ENCODE measurements at regions not wholly inside any gene's neighbourhood (a gene's known extent, or its start where the extent isn't known, plus 50 kb on each side); places are given as distances from the start of the nearest gene placed in this dataset.

DNA sequence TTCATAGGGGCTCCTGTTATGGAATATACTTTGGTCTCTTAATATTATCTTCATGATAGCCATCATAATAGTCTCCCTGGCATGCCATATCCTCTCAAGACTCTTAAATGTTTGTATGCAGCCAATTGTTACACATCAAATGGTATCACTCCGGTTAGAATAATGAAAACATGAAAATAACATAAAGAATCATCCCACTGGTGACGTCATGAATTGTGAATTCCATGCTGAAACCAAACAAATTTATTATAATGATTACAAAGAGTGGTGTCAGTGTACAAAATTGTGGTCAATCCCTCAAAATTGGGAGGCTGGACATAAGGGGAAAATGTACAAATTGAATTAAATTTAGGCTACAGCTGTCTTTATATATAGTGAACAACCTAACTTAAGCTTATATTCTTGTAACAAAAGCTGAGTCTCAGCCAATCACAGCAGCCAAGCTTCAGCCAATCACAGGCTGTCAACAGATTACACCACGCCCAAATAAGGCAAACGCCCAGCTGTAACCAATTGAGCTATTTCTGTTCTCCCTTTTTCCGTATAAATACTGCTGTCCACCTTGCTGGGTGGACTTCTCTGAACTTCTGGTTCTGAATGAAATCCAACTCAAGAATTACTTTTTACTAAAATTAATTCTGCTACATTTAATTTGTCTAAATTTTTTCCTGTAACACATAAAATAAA lies 156.1 kb downstream of the CHD9NB start:
- TF ChIP-seq TCF12 (IDR thresholded peaks at IDR 0.05; ENCODE audit: low read depth) (no peak), TAF1 (IDR thresholded peaks at IDR 0.05; ENCODE audit: low read depth) (no peak), MAX (IDR thresholded peaks at IDR 0.05) (no peak), RAD21 (IDR thresholded peaks at IDR 0.05; ENCODE audit: low read depth) (no peak), TEAD4 (IDR thresholded peaks at IDR 0.05) (no peak), CEBPB (IDR thresholded peaks at IDR 0.05) (no peak), REST (IDR thresholded peaks at IDR 0.05; ENCODE audit: low read depth) (no peak), EP300 (IDR thresholded peaks at IDR 0.05; ENCODE audit: borderline replicate concordance) (no peak), EGR1 (IDR thresholded peaks at IDR 0.05) (no peak), FOXM1 (IDR thresholded peaks at IDR 0.05; ENCODE audit: borderline replicate concordance, low read depth) (no peak), USF1 (IDR thresholded peaks at IDR 0.05) (no peak), YY1 (IDR thresholded peaks at IDR 0.05; ENCODE audit: low read depth) (no peak)

DNA sequence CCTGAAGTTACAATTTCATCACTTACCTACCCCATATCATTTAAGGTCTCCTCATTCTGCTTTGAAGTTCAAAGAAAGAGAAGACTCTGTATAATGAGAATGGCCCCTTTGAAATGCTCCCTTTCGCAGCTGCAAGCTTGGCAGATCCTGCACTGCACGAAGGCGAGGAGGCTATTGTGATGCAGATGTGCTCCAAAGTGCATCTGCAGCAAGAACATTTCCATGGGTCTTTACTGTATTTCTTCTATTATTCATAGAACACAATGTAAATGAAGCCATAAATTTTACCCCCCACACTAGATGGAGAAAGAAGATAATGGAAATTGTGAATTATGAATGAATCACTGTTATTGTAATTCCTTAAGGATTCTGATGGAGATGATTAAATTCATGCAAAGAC lies 178.7 kb downstream of the CHD9NB start:
- TF ChIP-seq REST (IDR thresholded peaks at IDR 0.05; ENCODE audit: low read depth) (no peak), MAX (IDR thresholded peaks at IDR 0.05) (no peak)

DNA sequence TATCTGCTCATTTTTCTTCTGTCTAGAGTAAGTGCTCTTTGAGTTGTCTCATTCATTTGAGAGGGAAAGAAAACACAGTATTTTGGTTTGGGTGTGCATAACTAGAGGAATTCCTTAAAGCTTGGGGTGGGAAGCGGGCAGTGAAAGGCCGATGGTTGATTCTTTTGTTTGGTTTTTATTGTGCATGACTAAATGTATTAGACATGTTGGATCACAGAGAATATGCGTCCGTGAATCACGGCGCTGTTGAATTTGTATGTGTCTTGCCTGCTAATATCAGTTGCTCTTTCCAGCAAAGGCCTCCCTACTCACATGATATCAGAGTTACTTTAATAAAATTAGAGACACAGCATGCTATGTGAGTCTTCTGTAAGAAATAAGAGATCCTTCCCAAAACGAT lies 180.0 kb downstream of the CHD9NB start:
- no peak for TF ChIP-seq EP300 (IDR thresholded peaks at IDR 0.05; ENCODE audit: borderline replicate concordance)
- TF ChIP-seq CEBPB (IDR thresholded peaks at IDR 0.05): no peak

DNA sequence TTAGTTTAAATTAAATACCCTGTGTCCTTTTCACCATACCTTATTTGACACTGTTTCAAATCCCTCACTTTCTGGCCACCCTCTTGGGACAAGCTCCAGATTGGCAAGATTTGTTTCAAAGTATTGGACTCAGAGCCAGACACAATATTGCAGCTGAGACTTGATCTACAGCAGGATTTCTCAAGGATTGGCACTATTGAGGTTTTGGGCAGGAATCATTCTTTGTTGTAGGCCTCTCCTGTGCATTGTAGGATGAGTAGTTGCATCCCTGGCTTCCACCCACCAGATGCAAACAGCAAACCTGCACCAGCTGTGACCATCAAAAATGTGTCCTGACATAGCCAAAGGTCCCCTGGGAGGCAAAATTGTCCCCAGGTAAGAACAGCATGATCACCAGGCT lies 181.2 kb downstream of the CHD9NB start:
- no peak for TF ChIP-seq YY1 (IDR thresholded peaks at IDR 0.05; ENCODE audit: low read depth)
- TF ChIP-seq REST (IDR thresholded peaks at IDR 0.05; ENCODE audit: low read depth): no peak
- no peak for TF ChIP-seq FOXM1 (IDR thresholded peaks at IDR 0.05; ENCODE audit: borderline replicate concordance, low read depth)
- TF ChIP-seq TAF1 (IDR thresholded peaks at IDR 0.05; ENCODE audit: low read depth): no peak
- no peak for TF ChIP-seq EGR1 (IDR thresholded peaks at IDR 0.05)
- no peak for TF ChIP-seq EP300 (IDR thresholded peaks at IDR 0.05; ENCODE audit: borderline replicate concordance)
- no peak for TF ChIP-seq MAX (IDR thresholded peaks at IDR 0.05)
- TF ChIP-seq TCF12 (IDR thresholded peaks at IDR 0.05; ENCODE audit: low read depth): no peak
- no peak for TF ChIP-seq TEAD4 (IDR thresholded peaks at IDR 0.05)
- TF ChIP-seq USF1 (IDR thresholded peaks at IDR 0.05): no peak
- no peak for TF ChIP-seq NFIC (IDR thresholded peaks at IDR 0.05)
- no peak for TF ChIP-seq ZBTB7A (IDR thresholded peaks at IDR 0.05; ENCODE audit: low read depth)
- no peak for TF ChIP-seq CREB1 (IDR thresholded peaks at IDR 0.05; ENCODE audit: low read depth)
- no peak for TF ChIP-seq RAD21 (IDR thresholded peaks at IDR 0.05; ENCODE audit: low read depth)
- TF ChIP-seq CEBPB (IDR thresholded peaks at IDR 0.05): no peak

DNA sequence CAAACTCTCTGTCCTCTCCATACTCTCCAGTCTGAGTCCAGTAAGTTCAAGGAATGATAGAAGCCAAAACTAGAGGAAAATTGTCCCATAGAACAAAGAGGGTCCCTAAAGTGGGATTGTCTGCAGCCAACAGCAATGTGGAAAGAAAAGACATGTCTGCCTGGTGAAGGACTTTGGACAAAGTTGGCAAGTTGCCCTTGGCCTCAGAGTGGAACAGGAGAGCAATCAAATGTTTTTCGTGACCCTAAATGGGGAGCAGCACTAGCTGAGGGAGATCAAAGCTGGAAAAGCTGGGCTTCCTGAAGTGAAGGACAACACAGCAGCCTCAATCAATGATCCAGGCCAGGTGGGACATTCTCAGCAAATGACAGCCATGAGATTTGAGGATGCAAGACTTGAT lies 183.5 kb downstream of the CHD9NB start:
- no peak for TF ChIP-seq EGR1 (IDR thresholded peaks at IDR 0.05)
- TF ChIP-seq TAF1 (IDR thresholded peaks at IDR 0.05; ENCODE audit: low read depth): no peak
- no peak for TF ChIP-seq ZBTB7A (IDR thresholded peaks at IDR 0.05; ENCODE audit: low read depth)
- no peak for TF ChIP-seq NFIC (IDR thresholded peaks at IDR 0.05)
- no peak for TF ChIP-seq TCF12 (IDR thresholded peaks at IDR 0.05; ENCODE audit: low read depth)
- no peak for TF ChIP-seq MAX (IDR thresholded peaks at IDR 0.05)
- TF ChIP-seq RAD21 (IDR thresholded peaks at IDR 0.05; ENCODE audit: low read depth): no peak
- no peak for TF ChIP-seq EP300 (IDR thresholded peaks at IDR 0.05; ENCODE audit: borderline replicate concordance)
- no peak for TF ChIP-seq CREB1 (IDR thresholded peaks at IDR 0.05; ENCODE audit: low read depth)
- no peak for TF ChIP-seq TEAD4 (IDR thresholded peaks at IDR 0.05)
- TF ChIP-seq FOXM1 (IDR thresholded peaks at IDR 0.05; ENCODE audit: borderline replicate concordance, low read depth): no peak
- no peak for TF ChIP-seq YY1 (IDR thresholded peaks at IDR 0.05; ENCODE audit: low read depth)
- no peak for TF ChIP-seq CEBPB (IDR thresholded peaks at IDR 0.05)
- TF ChIP-seq USF1 (IDR thresholded peaks at IDR 0.05): no peak
- no peak for TF ChIP-seq REST (IDR thresholded peaks at IDR 0.05; ENCODE audit: low read depth)

Measured in Ishikawa (cell line).